NCI-H1694 treated with DMSO at 0.1 percent for 48 hours (cell line): ENCODE measurements at regions not wholly inside any gene's neighbourhood (a gene's known extent, or its start where the extent isn't known, plus 50 kb on each side); places are given as distances from the start of the nearest gene placed in this dataset.

Experiments
- DNase-seq: peaks from one replicate; lab custom pipeline; 2025; lab: John Stamatoyannopoulos, UW

DNA sequence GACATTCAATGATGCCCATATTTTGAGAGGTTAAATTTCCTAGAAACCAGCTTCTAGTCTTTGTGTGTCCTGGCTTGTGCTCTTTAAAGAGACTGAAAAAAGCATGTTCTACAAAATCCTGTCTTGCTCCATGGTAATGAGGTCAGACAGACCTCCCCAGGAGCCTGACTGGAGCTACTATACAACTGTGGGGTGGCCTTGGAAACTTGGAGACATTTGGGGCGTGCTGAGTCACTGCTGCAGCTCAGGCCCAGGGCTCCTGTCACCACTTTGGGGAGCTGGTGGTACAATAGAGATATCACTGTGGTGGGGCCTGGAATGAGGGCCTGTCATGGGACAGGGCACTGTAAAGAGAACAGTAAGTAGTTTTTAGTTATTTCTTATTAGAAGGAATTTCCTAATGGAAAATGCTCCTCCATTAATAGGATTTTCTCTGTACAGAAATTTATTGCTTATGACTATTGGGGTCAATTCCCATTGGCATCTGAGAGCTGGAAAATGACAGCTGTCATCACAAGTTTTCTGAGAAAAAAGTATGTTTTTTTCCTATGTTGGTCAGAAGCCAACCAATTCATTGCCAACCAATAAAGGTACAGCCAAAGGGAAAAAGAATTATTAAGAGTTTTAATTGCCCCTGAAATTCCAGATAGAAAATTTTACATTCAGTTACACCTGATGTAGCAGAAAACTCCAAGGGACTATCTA is 207.4 kb upstream of the JADE1 start:
- DNase-seq: no peak

DNA sequence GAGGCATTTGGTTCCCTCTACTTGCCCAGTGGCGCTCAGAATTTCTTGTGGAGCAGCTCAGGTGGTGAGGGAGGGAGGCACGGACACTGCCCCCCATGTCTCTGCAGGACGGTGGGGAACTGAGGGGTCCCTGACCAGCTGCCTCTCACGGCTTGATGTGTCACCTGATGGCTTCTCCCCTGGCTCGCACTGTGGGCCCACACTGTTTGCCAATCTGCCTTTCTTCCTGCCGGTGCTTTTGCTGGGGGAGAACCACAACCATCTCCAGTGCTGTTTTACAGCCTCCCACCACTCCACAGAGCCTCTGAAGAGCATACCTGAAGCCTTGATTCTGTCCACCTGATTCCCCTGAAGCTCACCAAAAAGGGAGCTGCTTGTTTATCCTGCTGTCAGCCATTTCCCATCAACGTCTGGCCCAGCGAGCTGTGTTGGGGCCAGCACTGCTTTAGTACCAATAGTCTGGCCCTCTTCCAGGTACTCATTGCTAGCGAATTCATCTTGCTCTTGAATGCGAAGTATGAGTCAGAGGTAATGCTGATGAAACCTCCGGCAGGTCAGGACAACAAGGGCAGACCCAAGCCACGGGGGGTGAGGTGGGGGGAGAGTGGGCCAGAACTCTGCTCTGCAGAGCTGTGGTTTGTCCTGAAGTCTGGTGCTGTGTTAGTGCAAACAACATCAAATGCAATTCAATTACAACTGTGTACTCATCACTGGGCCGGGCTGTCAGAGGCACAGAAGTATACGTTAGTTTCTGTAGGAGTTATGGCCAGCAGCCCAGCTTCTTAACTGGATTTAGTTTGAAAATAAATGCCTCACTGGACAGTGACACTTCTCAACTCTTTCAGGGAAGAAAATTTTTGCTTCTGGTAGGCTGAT is 208.3 kb upstream of the JADE1 start:
- peak; percentile 40 for DNase-seq

DNA sequence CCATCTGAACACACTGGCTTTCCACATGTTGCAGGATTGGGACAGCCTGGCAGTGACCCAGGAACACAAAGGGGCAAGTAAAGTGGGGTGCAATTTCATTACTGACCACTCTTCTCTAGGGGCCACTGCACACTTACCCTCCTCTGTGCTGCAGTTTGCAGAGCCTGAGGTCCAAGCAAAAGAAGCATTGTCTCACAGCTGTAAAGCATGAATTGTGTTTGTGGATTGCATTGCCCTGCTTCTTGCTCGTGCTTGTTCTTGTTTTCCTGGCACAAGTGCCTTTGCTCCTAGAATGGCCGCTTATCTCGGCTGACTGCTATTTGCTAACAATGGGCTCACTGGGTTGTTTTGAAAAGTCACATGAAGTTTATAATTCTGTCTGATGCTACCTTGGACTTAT is 209.1 kb upstream of the JADE1 start:
- DNase-seq: no peak

DNA sequence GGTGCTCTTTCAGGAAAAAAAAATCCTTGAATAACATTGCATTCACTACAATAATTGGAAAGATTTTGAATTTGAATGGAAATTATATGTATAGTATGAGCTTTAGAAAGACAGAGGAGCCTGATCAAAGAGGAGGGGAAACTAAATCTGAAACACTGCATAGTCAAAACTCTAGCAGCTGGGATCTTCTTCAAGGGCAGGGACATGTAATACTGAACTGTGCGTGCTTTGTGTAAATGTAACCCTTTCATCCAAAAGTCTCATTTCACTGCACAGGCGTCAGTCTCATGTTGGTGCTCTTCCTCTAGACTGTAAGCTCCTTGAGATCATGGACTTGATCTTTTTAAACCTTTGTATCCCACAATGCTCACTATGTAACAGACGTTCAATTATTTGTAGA is 212.0 kb upstream of the JADE1 start:
- no peak for DNase-seq

DNA sequence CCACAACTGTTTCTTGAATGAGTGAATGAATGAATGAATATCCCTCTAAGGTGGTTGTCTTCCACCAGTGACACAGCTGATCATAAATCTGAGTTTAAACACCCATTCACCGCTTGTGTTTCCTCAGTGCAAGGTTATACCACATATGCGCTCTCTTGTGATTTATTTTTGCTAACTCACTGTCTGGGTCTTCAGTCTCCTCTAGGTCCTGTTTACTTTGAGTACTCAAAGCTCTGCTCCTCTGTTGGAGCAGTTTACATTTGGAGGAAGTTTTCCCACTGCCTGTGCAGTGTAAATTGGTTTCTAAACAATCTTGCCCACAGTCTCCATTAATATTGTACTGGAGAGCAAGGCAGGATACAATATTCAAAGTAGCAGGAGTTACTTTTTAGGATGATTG is 212.6 kb upstream of the JADE1 start:
- no peak for DNase-seq

DNA sequence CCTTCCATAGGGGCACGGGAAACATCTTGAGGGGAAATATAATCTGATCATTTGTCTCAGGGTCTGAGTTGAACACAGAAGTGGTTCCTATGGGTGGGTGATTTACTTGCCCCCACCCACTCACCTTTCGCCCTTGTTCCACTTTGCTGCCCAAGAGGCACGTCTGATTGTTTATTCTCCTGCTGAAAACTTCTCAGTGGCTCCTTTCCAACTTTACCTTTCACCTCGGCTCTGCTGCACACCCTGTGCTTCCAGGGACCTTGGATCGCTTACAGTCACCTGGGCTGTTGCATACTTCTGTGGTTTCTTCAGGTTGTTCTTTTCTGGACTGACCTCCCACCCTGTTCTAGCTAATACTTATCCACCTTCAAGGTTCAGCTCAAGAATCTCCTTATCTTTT is 213.4 kb upstream of the JADE1 start:
- DNase-seq: no peak

DNA sequence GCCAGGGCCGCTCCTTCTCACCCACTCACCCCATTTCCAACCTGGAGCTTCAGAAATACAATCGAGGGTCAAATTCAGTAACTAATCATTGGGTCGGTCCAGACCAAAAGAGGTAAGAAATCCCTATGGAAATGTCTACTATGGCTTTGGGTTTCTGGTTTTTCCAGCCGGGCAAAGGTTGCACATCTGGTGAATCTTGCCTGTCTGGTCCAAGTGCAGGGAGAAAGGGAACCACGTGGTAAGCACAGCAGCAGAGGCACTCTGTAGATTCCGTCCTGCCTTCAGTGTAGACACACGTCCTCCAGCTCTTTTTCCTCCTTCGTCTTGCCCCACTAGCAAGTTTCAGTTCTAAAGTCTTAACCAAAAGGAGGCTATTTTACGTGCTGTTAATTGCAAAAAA is 218.0 kb upstream of the JADE1 start:
- no peak for DNase-seq

DNA sequence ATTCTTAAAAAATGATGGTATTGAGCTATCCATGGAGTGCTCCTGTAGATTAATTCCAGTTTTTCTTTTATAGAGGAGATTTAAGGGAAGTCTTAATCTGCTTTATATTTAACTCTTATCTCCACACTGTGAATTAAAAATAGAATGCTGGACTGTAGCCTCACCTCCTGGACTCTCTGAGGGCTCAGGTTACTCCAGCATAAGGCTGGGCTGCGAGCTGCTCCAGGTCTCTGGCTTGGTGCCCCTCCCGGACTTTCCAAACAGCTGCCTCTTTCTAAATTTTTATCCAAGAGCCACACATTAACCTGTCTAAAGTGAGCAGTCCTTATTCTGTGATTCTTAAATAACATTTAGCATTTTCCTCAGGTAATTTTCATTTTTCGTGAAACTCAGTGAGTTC is 218.7 kb upstream of the JADE1 start:
- DNase-seq: no peak

DNA sequence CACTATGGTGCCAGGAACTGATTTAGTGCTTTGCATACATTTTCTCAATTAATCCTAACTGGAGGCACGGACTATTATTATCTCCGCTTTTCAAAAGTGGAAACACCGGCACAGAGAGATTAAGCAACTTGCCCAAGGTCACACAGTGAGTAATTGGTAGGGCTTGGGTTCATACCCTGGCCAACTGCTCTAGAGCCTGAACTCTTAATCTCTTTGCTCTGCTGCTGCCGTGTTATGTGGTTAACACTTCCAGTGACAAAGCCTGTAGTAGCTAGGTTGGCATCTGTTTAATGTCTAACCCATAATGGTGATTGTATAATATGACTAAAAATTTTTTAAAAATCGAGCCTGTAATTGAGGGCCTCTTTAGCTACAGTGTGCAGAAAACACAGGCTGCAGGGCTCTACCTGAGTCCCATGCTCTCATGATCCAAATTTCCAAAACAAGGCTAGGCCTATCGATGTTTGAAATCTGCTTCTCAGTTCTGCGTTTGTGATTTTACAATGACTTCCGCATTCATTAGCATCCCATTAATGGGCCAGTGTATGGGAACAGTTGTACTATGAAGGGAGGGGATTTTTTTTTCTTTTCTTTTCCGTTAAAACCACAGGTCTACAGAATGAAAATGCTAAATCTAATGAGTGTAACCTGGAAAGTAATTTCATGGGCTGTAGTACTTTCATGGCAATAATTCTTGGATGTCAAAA is 219.3 kb upstream of the JADE1 start:
- no peak for DNase-seq

DNA sequence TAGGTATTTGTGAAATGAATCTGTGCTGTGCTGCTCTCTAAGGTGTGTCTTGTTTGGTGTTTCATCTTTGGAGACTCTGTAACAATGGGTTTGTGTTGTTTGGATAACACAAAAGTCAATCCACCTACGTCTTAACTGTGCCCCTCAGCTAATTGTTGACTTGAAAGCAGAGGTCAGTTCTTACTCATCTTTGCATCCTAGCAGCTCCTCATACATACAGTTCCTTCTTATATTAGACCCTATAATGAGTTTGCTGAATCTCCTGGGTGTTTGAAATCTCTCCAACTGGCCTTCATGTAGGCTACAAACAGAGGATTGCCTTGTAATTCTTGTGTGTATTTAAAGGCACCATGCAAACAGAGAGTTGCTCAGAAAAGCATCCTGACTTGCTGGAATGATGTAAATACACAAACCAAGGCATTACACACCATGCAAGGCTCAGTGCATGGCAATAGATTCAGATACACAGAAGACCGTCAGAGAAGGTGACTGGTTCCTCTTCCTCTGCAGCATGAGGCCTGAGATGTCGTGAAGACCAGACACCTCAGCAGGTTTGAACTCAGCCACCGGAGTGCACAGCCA is 220.0 kb upstream of the JADE1 start:
- DNase-seq: no peak

DNA sequence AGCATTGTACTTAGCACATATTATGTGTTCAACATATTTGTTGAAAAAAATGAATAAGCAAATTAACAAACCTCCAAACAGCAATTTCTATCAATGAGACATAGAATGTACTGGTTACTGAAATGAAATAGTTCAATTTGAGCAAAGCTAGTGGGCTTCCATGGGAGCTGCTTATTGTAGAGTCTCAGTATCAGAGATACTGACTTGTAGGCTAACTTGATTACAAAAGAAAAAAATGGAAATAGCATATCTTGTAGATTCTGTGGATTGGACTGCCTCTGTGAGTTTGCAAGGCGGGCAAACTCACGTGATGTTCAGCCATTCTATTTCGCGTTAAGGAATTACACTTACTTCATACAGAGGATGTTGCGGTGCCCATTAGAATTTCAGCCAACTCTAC is 222.1 kb upstream of the JADE1 start:
- no peak for DNase-seq

DNA sequence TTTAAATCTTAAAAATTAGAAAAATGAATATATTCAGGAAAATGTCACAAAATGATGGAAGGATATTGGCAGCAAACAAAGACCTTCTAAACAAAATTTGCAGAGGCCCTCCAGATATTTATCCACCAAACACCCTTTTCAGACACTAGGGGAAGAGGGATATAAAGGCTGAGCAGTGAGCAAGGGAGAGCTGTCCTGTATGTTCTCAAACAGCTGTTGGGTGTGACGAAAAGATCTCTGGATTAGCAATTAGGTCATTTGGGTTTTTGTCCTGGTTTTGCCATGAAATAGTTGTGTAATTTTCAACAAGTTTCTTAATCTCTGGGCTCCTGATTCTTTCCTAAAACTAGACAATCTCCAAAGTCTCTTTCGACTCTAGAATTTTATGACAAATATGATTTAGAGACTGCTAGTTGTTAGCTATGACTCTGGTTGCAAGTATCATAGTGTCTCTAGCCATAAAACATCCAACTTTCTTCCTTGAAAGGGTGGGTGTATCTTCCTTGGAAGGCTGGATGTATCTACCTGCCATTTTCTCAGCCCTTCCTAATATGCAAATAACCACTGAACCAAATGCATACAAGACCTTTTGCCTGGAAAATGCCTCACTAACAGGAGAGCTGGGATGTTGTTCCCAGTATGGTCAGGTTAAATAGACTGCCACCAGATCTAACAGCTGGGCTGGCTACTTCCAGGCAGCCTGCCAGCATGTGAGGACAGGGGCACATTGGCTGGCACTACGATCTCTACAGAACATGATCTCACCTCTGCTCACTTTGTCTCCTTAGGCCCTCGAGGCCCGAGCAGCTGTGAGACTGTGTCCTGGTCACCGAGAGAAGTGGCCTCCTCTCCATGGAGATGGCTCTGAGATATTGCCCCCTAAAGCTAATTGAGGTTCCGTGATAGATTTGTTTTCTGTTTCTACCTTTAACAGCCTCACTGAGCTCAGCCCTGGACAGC is 225.5 kb upstream of the JADE1 start:
- DNase-seq: no peak

DNA sequence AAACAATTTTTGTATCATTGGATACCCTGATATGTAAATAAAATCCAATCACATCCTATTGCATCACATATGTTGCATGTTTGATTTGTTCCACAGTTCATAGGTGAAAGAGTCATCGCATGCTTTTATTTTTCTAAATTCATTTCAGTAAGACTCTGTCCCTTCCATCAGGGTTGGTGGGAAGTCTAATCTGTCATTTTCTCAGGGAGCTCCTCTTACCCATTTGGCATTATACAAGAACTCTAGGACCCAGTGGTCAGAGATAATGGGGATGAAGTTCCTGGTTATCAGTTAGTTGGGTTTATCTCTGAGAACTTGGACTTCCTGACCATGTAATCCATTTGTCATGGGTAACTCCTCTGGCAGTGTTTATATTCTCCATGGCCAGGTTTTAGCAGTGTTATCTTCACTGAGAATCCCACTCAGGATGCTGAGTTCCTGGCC is 227.1 kb upstream of the JADE1 start:
- no peak for DNase-seq

DNA sequence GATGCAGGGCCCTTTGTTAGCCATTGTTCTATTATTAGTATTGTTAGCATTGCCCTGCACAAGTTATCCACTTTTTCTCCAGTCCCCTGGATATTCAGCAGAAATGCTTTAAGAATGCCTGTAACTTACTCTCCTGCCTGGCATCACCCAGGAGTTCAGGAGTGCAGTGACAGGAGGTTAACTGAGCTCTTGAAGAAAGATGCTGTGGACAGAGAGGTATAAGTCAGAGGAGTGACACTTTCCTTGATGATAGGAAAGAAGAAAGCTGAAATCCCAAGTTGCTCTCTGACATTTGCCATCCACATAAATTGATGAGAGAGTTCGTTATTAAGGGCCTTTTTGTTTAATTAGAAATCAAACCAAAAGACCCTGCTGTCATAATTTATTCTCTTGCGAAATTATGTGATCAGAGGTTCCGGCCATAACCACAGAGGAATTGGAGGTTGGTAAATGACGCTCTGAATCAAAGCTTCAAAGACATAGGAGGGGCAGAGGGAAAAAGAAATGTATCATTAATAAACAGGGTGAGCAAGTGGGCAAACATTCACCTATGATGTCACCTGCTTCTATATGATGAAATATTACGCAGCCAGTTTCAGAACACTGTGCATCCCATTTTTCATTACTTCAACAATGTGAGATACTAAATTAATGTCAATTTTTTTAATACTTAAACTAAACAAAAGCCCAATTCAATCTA is 230.2 kb upstream of the JADE1 start:
- DNase-seq: no peak

DNA sequence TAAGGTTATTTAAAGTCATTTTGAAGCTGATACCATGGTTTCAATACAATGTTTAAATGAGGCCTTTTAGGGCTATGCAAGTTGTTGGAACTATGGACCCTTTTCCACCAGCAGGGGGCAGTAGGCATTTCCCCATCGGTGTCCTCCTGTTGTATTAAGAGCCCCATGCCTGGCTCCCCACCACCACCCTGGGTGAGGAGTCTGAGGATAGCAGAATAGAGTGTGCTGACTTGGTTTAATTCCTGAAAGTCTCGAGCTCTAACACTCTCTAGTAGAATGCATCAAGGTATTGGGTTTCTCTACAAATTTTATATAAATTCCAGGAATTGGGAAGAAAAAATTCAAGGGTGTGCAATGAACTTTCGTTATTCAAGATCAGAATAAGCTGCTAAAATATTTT is 234.8 kb upstream of the JADE1 start:
- DNase-seq: peak; percentile 27

DNA sequence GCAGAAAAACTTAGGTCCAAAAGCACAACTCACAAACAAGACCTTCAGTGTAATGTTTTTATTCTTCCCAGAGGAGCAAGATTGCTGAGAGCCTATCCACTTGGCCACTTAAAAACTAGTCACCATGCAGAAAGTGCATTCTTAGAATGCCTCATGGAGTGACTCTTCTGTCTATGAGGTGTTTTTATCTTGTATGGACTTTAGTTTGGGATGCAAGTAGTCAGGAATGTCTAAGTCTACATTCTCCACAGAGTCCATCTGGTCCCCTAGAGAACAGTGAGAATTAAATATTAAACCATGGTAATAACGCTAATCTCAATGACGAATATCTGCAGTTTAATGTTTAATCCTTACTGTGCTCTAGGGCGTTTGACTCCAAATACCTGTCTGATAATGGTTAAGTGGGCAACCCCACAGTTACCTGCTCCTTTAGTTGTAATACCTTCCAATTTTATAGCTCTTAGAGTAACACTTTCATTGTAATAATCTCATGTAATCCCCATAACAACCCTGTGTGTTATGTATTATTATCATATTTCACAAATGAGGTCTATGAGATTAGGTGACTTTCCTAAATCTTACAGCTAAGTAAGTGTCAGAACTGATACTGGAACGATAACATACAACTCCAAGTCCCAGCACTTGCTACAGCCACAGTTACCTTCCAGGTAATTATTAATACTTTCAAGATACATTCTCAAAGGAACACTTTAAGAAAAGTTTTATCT is 235.6 kb upstream of the JADE1 start:
- no peak for DNase-seq

DNA sequence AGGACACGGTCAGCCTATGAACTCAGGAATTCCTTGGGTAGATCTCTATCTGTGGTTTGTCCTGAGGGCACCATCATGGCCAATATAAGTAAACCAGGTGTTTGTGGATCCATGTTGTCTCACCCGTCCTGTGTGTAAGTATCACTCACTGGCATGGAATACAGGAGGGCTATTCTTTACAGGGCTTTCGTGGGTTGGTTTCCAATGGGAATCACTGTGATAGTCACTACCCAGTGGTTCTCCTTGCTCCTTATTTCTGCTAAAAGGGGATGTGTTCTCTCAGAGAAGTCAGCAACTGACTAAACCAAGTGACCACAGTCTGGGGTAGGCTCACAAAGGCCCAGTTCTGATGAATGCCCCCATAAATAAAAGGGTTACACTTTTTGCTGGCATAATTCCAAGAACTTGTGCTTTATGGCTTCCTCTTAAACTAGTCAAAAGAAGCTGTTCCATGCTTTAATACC is 236.7 kb upstream of the JADE1 start:
- no peak for DNase-seq

DNA sequence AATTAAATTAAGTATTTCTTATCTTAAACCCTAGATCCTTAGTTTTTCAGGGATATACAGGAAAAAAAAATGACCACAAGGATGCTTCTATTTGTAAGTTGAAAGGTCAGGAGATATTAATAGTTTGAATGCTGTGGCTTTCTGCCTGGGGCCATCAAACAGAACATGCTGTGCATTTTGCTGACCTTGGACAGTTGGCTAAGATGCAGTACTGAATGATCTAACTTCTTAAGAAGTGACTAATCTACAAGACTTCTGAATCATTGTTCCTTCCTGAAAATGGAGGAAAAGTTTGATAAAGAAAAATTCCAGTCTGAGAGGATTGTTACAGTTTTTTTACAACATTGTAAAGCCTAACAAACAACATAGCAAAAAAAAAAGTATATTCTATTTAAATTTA is 237.8 kb upstream of the JADE1 start:
- DNase-seq: no peak

DNA sequence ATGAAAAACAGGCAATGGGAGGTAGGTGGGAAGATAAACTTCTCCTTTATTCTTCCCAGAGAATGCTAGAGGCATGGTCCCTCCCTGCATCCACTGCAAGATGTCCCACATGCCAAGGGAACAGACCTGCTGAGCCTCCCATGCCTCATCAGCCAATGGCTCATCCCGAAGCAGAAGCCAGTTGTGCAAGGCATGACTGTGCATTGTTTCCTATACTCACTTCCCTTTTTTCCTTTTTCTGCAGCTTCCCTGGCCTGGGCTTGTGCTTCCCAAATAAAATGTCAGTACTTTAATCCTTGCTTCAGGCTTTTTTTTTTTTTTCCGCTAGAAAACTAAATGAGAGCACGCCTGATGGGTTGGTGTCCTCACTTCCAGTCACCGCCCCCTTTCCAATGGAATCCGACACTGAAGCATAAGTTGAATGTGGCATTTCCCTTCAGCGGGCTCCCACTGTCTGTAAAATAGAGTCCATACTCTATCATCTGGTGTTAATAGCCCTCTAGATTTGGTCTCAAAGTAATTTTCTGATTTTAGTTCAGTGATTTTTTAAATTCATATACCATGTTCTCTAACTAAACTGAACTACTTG is 239.0 kb upstream of the JADE1 start:
- no peak for DNase-seq

DNA sequence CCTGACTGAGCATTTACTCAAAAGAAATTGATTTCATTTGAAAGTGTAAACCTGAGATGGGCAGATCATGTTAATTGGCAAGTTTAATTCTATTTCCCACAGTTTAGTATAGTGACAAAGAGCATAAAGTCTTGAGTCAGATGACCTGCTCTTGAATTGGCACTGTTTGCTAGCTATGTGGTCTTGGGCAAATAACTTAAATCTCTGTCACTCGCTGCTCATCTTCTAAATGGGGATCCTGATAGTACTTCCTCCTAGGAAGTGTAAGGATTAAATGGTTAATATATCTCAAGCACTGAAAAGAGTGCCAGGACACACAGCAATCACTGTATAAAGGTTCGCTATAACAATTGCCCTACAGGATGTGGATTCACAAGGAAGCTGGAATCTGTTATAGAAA is 242.8 kb upstream of the JADE1 start:
- no peak for DNase-seq
